HG03039 (cell line): ENCODE measurements at regions not wholly inside any gene's neighbourhood (a gene's known extent, or its start where the extent isn't known, plus 50 kb on each side); places are given as distances from the start of the nearest gene placed in this dataset.
"Not testable (repeated sequence)": the region's sequence is repeated elsewhere in the genome, so short reads cannot be mapped to it uniquely, and the experiment has no call there.

Experiments used
- ATAC-seq: cut with Tn5 transposase; IDR thresholded peaks from one replicate; pipeline ENCODE4 v1.9.1; 2021; ENCODE audit warnings: mild to moderate bottlenecking, moderate library complexity; ENCODE audit not compliant: unreplicated experiment

GRCh38 chr7:9671979-9672917 is 1238.8 kb downstream of the NXPH1 start:
- no peak for ATAC-seq

- ATAC-seq, result no peak
These were observed 1247.3 kb downstream of the NXPH1 start for GRCh38 chr7:9680713-9681112.

- ATAC-seq, result no peak
These were observed 1247.9 kb downstream of the NXPH1 start for GRCh38 chr7:9681284-9681683.

- ATAC-seq, result no peak
These were observed 1257.9 kb downstream of the NXPH1 start for GRCh38 chr7:9691286-9691685.

- ATAC-seq, result no peak
These were observed 1265.0 kb downstream of the NXPH1 start for GRCh38 chr7:9698375-9698774.

- ATAC-seq, result no peak
These were observed 1264.5 kb upstream of the PHF14 start for GRCh38 chr7:9709216-9709615.

GRCh38 chr7:9711259-9711918 is 1262.3 kb upstream of the PHF14 start:
- no peak for ATAC-seq

GRCh38 chr7:9718071-9718661 is 1255.5 kb upstream of the PHF14 start:
- ATAC-seq, result no peak

GRCh38 chr7:9719303-9719702 is 1254.4 kb upstream of the PHF14 start:
- ATAC-seq, result no peak

GRCh38 chr7:9719721-9720120 is 1254.0 kb upstream of the PHF14 start:
- ATAC-seq, result no peak

- ATAC-seq, result not testable (repeated sequence)
These were observed 1247.6 kb upstream of the PHF14 start for GRCh38 chr7:9725940-9726663.

- not testable (repeated sequence) for ATAC-seq
These were observed 1246.9 kb upstream of the PHF14 start for GRCh38 chr7:9726811-9727210.

GRCh38 chr7:9727467-9727869 is 1246.2 kb upstream of the PHF14 start:
- ATAC-seq, result not testable (repeated sequence)

GRCh38 chr7:9728014-9728657 is 1245.5 kb upstream of the PHF14 start:
- ATAC-seq, result not testable (repeated sequence)

- no peak for ATAC-seq
These were observed 1221.6 kb upstream of the PHF14 start for GRCh38 chr7:9752033-9752432.

GRCh38 chr7:9761224-9761623 is 1212.4 kb upstream of the PHF14 start:
- ATAC-seq, result no peak

GRCh38 chr7:9776900-9777299 is 1196.8 kb upstream of the PHF14 start:
- ATAC-seq, result no peak

GRCh38 chr7:9778367-9778766 is 1195.3 kb upstream of the PHF14 start:
- no peak for ATAC-seq

- no peak for ATAC-seq
These were observed 1192.0 kb upstream of the PHF14 start for GRCh38 chr7:9781710-9782109.

- no peak for ATAC-seq
These were observed 1191.4 kb upstream of the PHF14 start for GRCh38 chr7:9782275-9782674.

- ATAC-seq, result no peak
These were observed 1188.5 kb upstream of the PHF14 start for GRCh38 chr7:9785211-9785610.
